Lower leg skin (tissue), 4 donors: ENCODE measurements at regions not wholly inside any gene's neighbourhood (a gene's known extent, or its start where the extent isn't known, plus 50 kb on each side); places are given as distances from the start of the nearest gene placed in this dataset.

Experiments used
- DNase-seq, 2 donors: peaks; one replicate each; pipeline ENCODE4 v3.0.0-alpha.2; 2019; ENCODE audit warnings: low spot score in 2 of 2
- H3K4me3 ChIP-seq: fragments of 200-600 bp; sonication (generic); 2 replicates; pipeline ENCODE4 v1.5.1; 2017; ENCODE audit warnings: mild to moderate bottlenecking, low read depth; ENCODE audit not compliant: poor library complexity, severe bottlenecking
- POLR2A ChIP-seq, 2 donors: fragments of 450-650 bp; IDR thresholded peaks; one replicate each; pipeline ENCODE4 v1.6.1; 2016 to 2017; ENCODE audit warnings: antibody characterized with exemption in 2 of 2, mild to moderate bottlenecking in 1 of 2, moderate library complexity in 1 of 2
- WGBS, 2 donors: methylation state at CpG; one replicate each; pipeline ENCODE4 v1.1.5; 2018; 5-methylcytosine and 5-hydroxymethylcytosine counted together
- intact Hi-C: fragments of 100-400 bp; cut with DNase I; formaldehyde crosslinking; loops from one replicate; pipeline ENCODE4 v1.15.0; 2023; ENCODE audit warnings: low total_unique reads
- TF ChIP-seq, protein P1 (sequence below), 3 donors: fragments of 450-650 bp; IDR thresholded peaks; one replicate each; pipeline ENCODE4 v1.5.1; 2016; ENCODE audit warnings: antibody characterized with exemption in 3 of 3, mild to moderate bottlenecking in 3 of 3, moderate library complexity in 2 of 3

DNA sequence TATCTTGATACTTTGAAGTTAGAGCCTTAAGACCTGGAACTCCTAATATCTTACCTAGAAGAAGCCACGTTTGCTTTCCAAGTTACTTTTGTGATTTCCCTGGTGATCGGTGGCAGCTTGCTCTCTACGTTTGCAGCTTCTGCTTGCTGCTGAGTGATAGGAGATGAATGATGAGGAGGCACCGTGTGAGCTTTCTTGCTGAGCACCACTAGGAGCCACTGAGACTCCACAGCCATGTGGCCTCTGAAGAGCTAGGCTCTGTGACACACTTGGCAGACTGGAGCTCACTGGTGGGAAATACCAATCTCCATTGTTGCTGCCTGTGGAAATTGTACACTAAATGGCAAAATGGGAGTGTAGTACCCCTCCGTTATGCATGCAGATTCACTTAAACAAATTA, 161.8 kb downstream of the IBTK start:
- H3K4me3 ChIP-seq, result no peak overlapping the region
- TF ChIP-seq, protein P1, sequence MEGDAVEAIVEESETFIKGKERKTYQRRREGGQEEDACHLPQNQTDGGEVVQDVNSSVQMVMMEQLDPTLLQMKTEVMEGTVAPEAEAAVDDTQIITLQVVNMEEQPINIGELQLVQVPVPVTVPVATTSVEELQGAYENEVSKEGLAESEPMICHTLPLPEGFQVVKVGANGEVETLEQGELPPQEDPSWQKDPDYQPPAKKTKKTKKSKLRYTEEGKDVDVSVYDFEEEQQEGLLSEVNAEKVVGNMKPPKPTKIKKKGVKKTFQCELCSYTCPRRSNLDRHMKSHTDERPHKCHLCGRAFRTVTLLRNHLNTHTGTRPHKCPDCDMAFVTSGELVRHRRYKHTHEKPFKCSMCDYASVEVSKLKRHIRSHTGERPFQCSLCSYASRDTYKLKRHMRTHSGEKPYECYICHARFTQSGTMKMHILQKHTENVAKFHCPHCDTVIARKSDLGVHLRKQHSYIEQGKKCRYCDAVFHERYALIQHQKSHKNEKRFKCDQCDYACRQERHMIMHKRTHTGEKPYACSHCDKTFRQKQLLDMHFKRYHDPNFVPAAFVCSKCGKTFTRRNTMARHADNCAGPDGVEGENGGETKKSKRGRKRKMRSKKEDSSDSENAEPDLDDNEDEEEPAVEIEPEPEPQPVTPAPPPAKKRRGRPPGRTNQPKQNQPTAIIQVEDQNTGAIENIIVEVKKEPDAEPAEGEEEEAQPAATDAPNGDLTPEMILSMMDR (IDR thresholded peaks at IDR 0.05), result no peak
- no peak for TF ChIP-seq POLR2A (IDR thresholded peaks at IDR 0.05)
- 75 to 79% methylated on average over 5 of the region's 5 CpGs for WGBS, 2 donors
- intact Hi-C loops, result no loop called here
- DNase-seq, result no peak

DNA sequence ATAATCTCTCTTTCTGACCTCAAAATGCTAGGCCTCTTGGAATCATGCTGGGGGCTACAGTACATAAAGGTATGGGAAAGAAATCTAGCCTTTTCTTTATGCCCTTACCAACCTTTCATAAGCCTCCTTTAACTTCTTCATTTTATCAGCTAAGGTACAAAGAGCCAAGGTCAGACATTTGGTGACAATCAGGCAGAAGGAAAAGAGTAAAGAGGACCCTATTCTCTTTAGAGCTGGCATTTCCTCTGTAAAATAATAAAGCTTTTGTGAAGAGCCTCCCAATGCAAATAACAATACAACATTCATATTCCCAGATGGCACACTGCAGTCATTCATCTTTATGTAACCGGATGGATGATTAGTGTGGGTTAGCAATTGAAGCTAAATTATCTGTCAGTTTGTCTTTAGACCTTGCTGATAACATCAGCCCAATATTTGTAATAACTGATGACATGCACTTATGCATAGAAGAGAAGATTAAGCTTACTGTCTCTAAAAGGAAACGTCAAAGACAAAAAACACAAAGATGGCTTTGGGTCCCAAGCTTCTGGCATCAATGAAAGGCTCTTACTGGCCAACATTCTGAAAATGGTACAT, 163.1 kb downstream of the IBTK start:
- WGBS, 2 donors, result 47 to 58% methylated on average over 2 of the region's 2 CpGs

DNA sequence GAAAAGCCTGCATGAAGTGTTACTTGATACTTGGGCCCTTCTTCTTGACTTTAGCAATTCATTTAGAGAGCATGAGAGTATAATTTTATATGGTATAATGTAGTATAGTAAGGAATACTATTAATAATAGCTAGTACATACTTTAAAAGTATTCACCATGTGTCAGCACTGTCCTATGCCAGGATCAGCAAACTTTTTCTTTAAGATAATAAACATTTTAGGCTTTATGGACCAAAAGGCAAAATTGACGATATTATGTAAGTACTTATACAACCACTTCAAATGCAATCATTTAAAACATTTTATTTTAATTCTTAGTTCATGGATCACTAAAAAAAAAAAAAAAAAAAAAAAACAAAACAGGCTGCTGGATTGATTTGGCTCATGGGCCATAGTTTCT, 163.9 kb downstream of the IBTK start:
- no peak for DNase-seq
- no peak overlapping the region for H3K4me3 ChIP-seq
- WGBS, 2 donors, result 95 to 97% methylated on average over 1 of the region's 1 CpG
- TF ChIP-seq POLR2A (IDR thresholded peaks at IDR 0.05), result no peak
- TF ChIP-seq, protein P1 (IDR thresholded peaks at IDR 0.05), result no peak
- intact Hi-C loops, result no loop called here

More for the DNA sequence above, 163.1 kb downstream of the IBTK start:
- no peak for TF ChIP-seq POLR2A (IDR thresholded peaks at IDR 0.05)
- TF ChIP-seq, protein P1 (IDR thresholded peaks at IDR 0.05), result no peak
- H3K4me3 ChIP-seq, result no peak overlapping the region
- DNase-seq, result no peak
- intact Hi-C loops, result no loop called here

DNA sequence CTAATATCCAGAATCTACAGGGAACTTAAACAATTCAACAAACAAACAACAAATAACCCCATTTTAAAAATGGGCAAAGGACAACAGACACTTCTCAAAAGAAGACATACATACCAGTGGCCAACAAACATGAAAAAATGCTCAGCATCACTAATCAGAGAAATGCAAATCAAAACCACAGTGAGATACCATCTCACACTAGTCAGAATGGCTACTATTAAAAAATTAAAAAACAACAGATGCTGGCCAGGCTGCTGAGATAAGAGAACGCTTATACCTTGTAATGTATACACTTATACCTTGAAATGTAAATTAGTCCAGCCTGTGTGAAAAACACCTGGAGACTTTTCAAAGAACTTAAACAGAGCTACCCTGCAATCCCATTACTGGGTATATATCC, 166.8 kb downstream of the IBTK start:
- no peak overlapping the region for H3K4me3 ChIP-seq
- TF ChIP-seq POLR2A (IDR thresholded peaks at IDR 0.05), result no peak
- TF ChIP-seq, protein P1 (IDR thresholded peaks at IDR 0.05), result no peak
- 66% methylated on average over 1 of the region's 1 CpG for WGBS, 2 donors
- intact Hi-C loops, result no loop called here
- no peak for DNase-seq

DNA sequence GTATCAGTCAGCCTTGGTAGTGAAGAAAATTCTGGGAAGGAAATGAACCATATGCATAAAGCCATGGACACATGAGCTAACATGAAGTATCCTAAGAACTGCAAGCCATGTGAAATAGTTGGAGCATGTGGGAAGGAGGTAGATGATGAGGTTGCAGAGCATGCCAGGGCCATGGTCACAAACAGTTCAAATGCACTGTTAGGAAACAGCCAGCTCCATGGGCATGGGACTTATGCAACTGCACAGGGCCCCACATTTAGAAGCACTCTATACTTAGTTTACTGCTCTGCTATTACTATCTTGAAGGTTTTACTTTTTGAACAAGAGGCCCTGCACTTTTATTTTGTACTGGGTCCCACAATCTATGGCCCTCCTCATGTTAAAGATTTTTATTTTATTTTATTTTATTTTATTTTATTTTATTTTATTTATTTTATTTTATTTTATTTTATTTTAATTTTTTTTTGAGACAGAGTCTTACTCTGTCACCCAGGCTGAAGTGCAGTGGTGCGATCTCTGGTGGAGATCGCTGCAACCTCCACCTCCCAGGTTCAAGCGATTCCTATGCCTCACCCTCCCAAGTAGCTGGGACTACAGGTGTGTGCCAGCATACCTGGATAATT, 169.1 kb downstream of the IBTK start:
- no peak for DNase-seq
- intact Hi-C loops, result no loop called here
- TF ChIP-seq POLR2A (IDR thresholded peaks at IDR 0.05), result no peak
- TF ChIP-seq, protein P1 (IDR thresholded peaks at IDR 0.05), result no peak
- 94 to 97% methylated on average over 3 of the region's 3 CpGs for WGBS, 2 donors
- no peak overlapping the region for H3K4me3 ChIP-seq

DNA sequence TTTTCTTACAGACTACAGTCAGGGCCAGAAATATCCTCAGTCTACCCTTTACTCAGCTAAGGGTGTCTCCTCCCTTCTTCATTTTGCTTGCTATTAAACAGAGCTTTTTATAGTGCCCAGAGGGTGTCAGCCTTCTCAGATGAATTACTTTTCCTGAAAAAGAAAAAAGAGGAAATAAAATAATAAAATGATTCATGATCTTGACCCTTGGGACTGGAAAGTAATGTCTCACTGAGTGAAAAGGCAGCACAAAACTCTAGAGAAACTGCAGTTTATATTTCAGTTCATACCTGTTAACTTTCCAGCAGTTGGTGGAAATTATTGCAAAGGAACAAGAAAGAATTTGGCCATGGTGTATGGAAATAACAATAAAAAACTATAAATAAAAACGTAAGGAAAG, 170.6 kb downstream of the IBTK start:
- no peak for DNase-seq
- intact Hi-C loops, result no loop called here
- no peak for TF ChIP-seq POLR2A (IDR thresholded peaks at IDR 0.05)
- TF ChIP-seq, protein P1 (IDR thresholded peaks at IDR 0.05), result no peak
- H3K4me3 ChIP-seq, result no peak overlapping the region
- WGBS, 2 donors, result 14 to 17% methylated on average over 1 of the region's 1 CpG
